OCI-LY7 (cell line): ENCODE measurements at regions not wholly inside any gene's neighbourhood (a gene's known extent, or its start where the extent isn't known, plus 50 kb on each side); places are given as distances from the start of the nearest gene placed in this dataset.
"Not testable (repeated sequence)": the region's sequence is repeated elsewhere in the genome, so short reads cannot be mapped to it uniquely, and the experiment has no call there.

Source experiments
- BruUV-seq: library from RNA; stranded (reverse); fragments of 400-500 nt; replicated peaks from 2 replicates; lab custom pipeline; 2021; lab: Mats Ljungman, UMichigan
- CTCF ChIA-PET: fragments of 300-600 bp; sonication (Branson Sonifier 250); formaldehyde crosslinking; loops from one replicate; lab custom pipeline; 2022; ENCODE audit warnings: antibody characterized with exemption; ENCODE audit not compliant: unreplicated experiment; lab: Charles Lee
- POLR2A ChIA-PET: fragments of 300-600 bp; sonication (Branson Sonifier 250); formaldehyde crosslinking; loops from one replicate; lab custom pipeline; 2022; ENCODE audit warnings: antibody characterized with exemption; lab: Charles Lee
- DNase-seq: peaks from one replicate; pipeline ENCODE4 v3.0.0-alpha.2; 2015; ENCODE audit warnings: low spot score
- H2AFZ ChIP-seq: fragments of 200-600 bp; sonication (generic), shearing (Covaris generic); 2 replicates; pipeline ENCODE4 v1.6.1; 2014; ENCODE audit warnings: mild to moderate bottlenecking, antibody characterized with exemption, low read length, moderate library complexity
- H3K27ac ChIP-seq: fragments of 200-600 bp; sonication (generic); 2 replicates; pipeline ENCODE4 v1.5.1; 2014; ENCODE audit warnings: mixed run types, low read depth, mild to moderate bottlenecking, moderate library complexity, low read length, inconsistent platforms; ENCODE audit not compliant: poor library complexity, severe bottlenecking
- H3K36me3 ChIP-seq: fragments of 200-600 bp; sonication (generic); 2 replicates; pipeline ENCODE4 v1.6.1; 2014; ENCODE audit warnings: mild to moderate bottlenecking, antibody characterized with exemption, low read length, moderate library complexity, mixed read lengths; ENCODE audit not compliant: insufficient read depth
- H3K4me1 ChIP-seq: fragments of 200-600 bp; sonication (generic); 2 replicates; pipeline ENCODE4 v1.5.1; 2014; ENCODE audit warnings: mild to moderate bottlenecking, low read length; ENCODE audit not compliant: insufficient read depth, poor library complexity, severe bottlenecking
- H3K4me2 ChIP-seq: fragments of 200-600 bp; sonication (generic); 2 replicates; pipeline ENCODE4 v1.6.1; 2014; ENCODE audit warnings: mild to moderate bottlenecking, low read length
- H3K4me3 ChIP-seq: fragments of 200-600 bp; sonication (generic); 2 replicates; pipeline ENCODE4 v1.5.1; 2014; ENCODE audit warnings: mild to moderate bottlenecking, low read depth, low read length; ENCODE audit not compliant: poor library complexity, severe bottlenecking
- H3K79me2 ChIP-seq: fragments of 200-600 bp; sonication (generic); 2 replicates; pipeline ENCODE4 v1.6.1; 2016; ENCODE audit warnings: low read depth, mild to moderate bottlenecking, low read length, moderate library complexity, mixed read lengths; ENCODE audit not compliant: insufficient read depth
- H3K9me2 ChIP-seq: fragments of 200-600 bp; sonication (generic); 2 replicates; pipeline ENCODE4 v1.6.1; 2016; ENCODE audit warnings: mild to moderate bottlenecking, low read length, mixed read lengths; ENCODE audit not compliant: insufficient read depth
- H3K9me3 ChIP-seq: fragments of 200-600 bp; sonication (generic); 2 replicates; pipeline ENCODE4 v1.6.1; 2014; ENCODE audit warnings: mild to moderate bottlenecking, mixed run types, low read length, mixed read lengths
- H4K20me1 ChIP-seq: fragments of 200-600 bp; sonication (generic); 2 replicates; pipeline ENCODE4 v1.6.1; 2014; ENCODE audit warnings: mild to moderate bottlenecking, antibody characterized with exemption, low read length, moderate library complexity, mixed read lengths; ENCODE audit not compliant: insufficient read depth
- CTCF ChIP-seq: fragments of 200-600 bp; sonication (generic); conservative IDR thresholded peaks from 2 replicates; pipeline ENCODE4 v1.5.1; 2014; ENCODE audit warnings: mild to moderate bottlenecking, antibody characterized with exemption, low read length, moderate library complexity, mixed read lengths
- EZH2phosphoT487 ChIP-seq: fragments of 200-600 bp; sonication (generic); IDR thresholded peaks from 2 replicates; pipeline ENCODE4 v1.6.1; 2018; ENCODE audit warnings: low read depth, borderline replicate concordance, mild to moderate bottlenecking, mixed run types, antibody characterized with exemption, low read length, moderate library complexity, mixed read lengths
- intact Hi-C: fragments of 100-400 bp; cut with micrococcal nuclease; formaldehyde crosslinking; loops from one replicate; pipeline ENCODE4 v1.10.0; 2022; ENCODE audit not compliant: unreplicated experiment

GRCh38 chr5:135164873-135165614 lies 131.0 kb upstream of the PITX1 start:
- H4K20me1 ChIP-seq, intact Hi-C loops, H3K27ac ChIP-seq, H3K9me3 ChIP-seq, H3K79me2 ChIP-seq, BruUV-seq, H3K4me1 ChIP-seq, H3K4me3 ChIP-seq, CTCF ChIA-PET, H3K9me2 ChIP-seq, H3K36me3 ChIP-seq, H2AFZ ChIP-seq, DNase-seq, H3K4me2 ChIP-seq, POLR2A ChIA-PET: not testable (repeated sequence)

GRCh38 chr5:135163964-135164363 lies 129.9 kb upstream of the PITX1 start:
- Histone ChIP-seq H3K4me3 (no peak overlapping the region), H3K79me2 (no peaks in the 10 kb centered on the region), H3K27ac (no peak overlapping the region), H2AFZ (no peak overlapping the region), H3K9me2 (no peaks in the 10 kb centered on the region), H3K9me3 (0 out of 2 replicates have a peak, but pooled peaks cover 4% of the 10 kb centered on the region), H3K4me2 (no peak overlapping the region), H3K36me3 (no peaks in the 10 kb centered on the region), H3K4me1 (no peaks in the 10 kb centered on the region), H4K20me1 (no peaks in the 10 kb centered on the region)
- BruUV-seq, result no TSS peak
- TF ChIP-seq EZH2phosphoT487, result no peak
- no peak for TF ChIP-seq CTCF
- intact Hi-C loops, result no loop called here
- ChIA-PET CTCF (interaction anchor here (0.6 kb wide), 1 partner anchor 47 kb away, joined by 3 read pairs; no protein-coding TSS in a partner anchor), POLR2A (interaction anchor here (0.6 kb wide), 1 partner anchor 210 kb away, joined by 3 read pairs; no protein-coding TSS in a partner anchor)
- no peak for DNase-seq

GRCh38 chr5:135163391-135163790 lies 129.4 kb upstream of the PITX1 start:
- intact Hi-C loops, result no loop called here

More at GRCh38 chr5:135163391-135163790, 129.4 kb upstream of the PITX1 start:
- H3K9me2 ChIP-seq, result no peaks in the 10 kb centered on the region
- no peak overlapping the region for H2AFZ ChIP-seq
- H3K4me2 ChIP-seq, result no peak overlapping the region
- no peaks in the 10 kb centered on the region for H3K4me1 ChIP-seq
- no peaks in the 10 kb centered on the region for H3K36me3 ChIP-seq
- no peak for DNase-seq
- ChIA-PET POLR2A (interaction anchor here (0.6 kb wide), 2 partner anchors 209 to 258 kb away, joined by 3 to 5 read pairs; no protein-coding TSS in a partner anchor), CTCF (interaction anchor here (0.6 kb wide), 1 partner anchor 47 kb away, joined by 3 read pairs; no protein-coding TSS in a partner anchor)
- H3K27ac ChIP-seq, result no peak overlapping the region
- TF ChIP-seq EZH2phosphoT487 (no peak), CTCF (no peak)
- H3K9me3 ChIP-seq, result 0 out of 2 replicates have a peak, but pooled peaks cover 4% of the 10 kb centered on the region
- no peak overlapping the region for H3K4me3 ChIP-seq
- no peaks in the 10 kb centered on the region for H4K20me1 ChIP-seq
- BruUV-seq, result no TSS peak
- no peaks in the 10 kb centered on the region for H3K79me2 ChIP-seq
